SK-N-MC (cell line): ENCODE measurements at regions not wholly inside any gene's neighbourhood (a gene's known extent, or its start where the extent isn't known, plus 50 kb on each side); places are given as distances from the start of the nearest gene placed in this dataset.
"Not testable (repeated sequence)": the region's sequence is repeated elsewhere in the genome, so short reads cannot be mapped to it uniquely, and the experiment has no call there.

Experiments
- EZH2 ChIP-seq: fragments of 200-600 bp; sonication (generic); IDR thresholded peaks from one replicate; pipeline ENCODE4 v1.6.1; 2017; ENCODE audit warnings: antibody characterized with exemption
- FOXP2 ChIP-seq: optimal IDR thresholded peaks from 2 replicates; pipeline ENCODE3; 2011; ENCODE audit warnings: mild to moderate bottlenecking, moderate library complexity; ENCODE audit not compliant: insufficient read depth; ENCODE audit errors: extremely low read length, control extremely low read depth

GRCh38 chr2:132259276-132259675 is 97.5 kb upstream of the ANKRD30BL start:
- not testable (repeated sequence) for TF ChIP-seq EZH2, FOXP2
